ENCODE measurements at regions not wholly inside any gene's neighbourhood (a gene's known extent, or its start where the extent isn't known, plus 50 kb on each side); places are given as distances from the start of the nearest gene placed in this dataset.

GRCh38 chr3:166060789-166061479, 223.7 kb upstream of the BCHE start:
- TF ChIP-seq CTCF (IDR thresholded peaks at IDR 0.05) (no peak), SIN3A (IDR thresholded peaks at IDR 0.05; ENCODE audit: borderline replicate concordance, insufficient read depth, low read depth, low read length) (no peak), TCF7L2 (IDR thresholded peaks at IDR 0.05; ENCODE audit: low read depth, low read length) (no peak), POLR2AphosphoS5 (IDR thresholded peaks at IDR 0.05; ENCODE audit: low read depth, low read length) (no peak)
